ENCODE measurements at regions not wholly inside any gene's neighbourhood (a gene's known extent, or its start where the extent isn't known, plus 50 kb on each side); places are given as distances from the start of the nearest gene placed in this dataset.

GRCh38 chr12:78398750-78399149 lies 465.8 kb upstream of the SYT1 start:
- TF ChIP-seq CTCF (IDR thresholded peaks at IDR 0.05; ENCODE audit: poor library complexity) (no peak), EZH2 (IDR thresholded peaks at IDR 0.05; ENCODE audit: borderline replicate concordance) (no peak), EZH2phosphoT487 (IDR thresholded peaks at IDR 0.05; ENCODE audit: low read depth, severe bottlenecking, unreplicated experiment) (no peak)

Measured in hepatocyte (in vitro differentiated cells).